Right atrium auricular region (tissue), 2 donors: ENCODE measurements at regions not wholly inside any gene's neighbourhood (a gene's known extent, or its start where the extent isn't known, plus 50 kb on each side); places are given as distances from the start of the nearest gene placed in this dataset.
A peak's percentile ranks its signal among the peaks of the same experiment; 100 is the strongest.

Source experiments
- DNase-seq: peaks from one replicate; pipeline ENCODE4 v3.0.0-alpha.2; 2019; ENCODE audit warnings: low spot score
- H3K27ac ChIP-seq, 2 donors: fragments of 200-600 bp; sonication (generic); 1 replicate in 1 of 2; 2 replicates in 1 of 2; pipeline ENCODE4 v1.5.1; 2016 to 2019
- H3K27me3 ChIP-seq, 2 donors: fragments of 200-600 bp; sonication (generic); one replicate each; pipeline versions ENCODE4 v1.5.1 to v1.6.0; 2017 to 2019
- H3K36me3 ChIP-seq: fragments of 200-600 bp; sonication (generic); one replicate; pipeline ENCODE4 v1.5.1; 2016
- H3K4me1 ChIP-seq, 2 donors: fragments of 200-600 bp; sonication (generic); one replicate each; pipeline versions ENCODE4 v1.5.1 to v1.6.0; 2017 to 2019
- H3K4me3 ChIP-seq, 2 donors: fragments of 200-600 bp; sonication (generic); 1 replicate in 1 of 2; 2 replicates in 1 of 2; pipeline ENCODE4 v1.5.1; 2017 to 2019; ENCODE audit warnings: mild to moderate bottlenecking in 1 of 2, moderate library complexity in 1 of 2
- H3K9me3 ChIP-seq, 2 donors: fragments of 200-600 bp; sonication (generic); one replicate each; pipeline ENCODE4 v1.5.1; 2019
- TF ChIP-seq, protein P1 (sequence below), 2 donors: fragments of 200-600 bp; sonication (generic); IDR thresholded peaks; one replicate each; pipeline ENCODE4 v1.5.1; 2019; ENCODE audit warnings: antibody characterized with exemption in 2 of 2

GRCh38 chr2:20524412-20525040 is 77.7 kb downstream of the RHOB start:
- Histone ChIP-seq H3K27me3 (no peaks in the 10 kb centered on the region), H3K4me3 (no peak overlapping the region), H3K36me3 (no peaks in the 10 kb centered on the region), H3K9me3 (no peaks in the 10 kb centered on the region), H3K27ac (peak overlapping the region; percentile 49 to 65), H3K4me1 (peaks cover 0 to 58% of the 10 kb centered on the region in 2 donors)
- TF ChIP-seq, protein P1, sequence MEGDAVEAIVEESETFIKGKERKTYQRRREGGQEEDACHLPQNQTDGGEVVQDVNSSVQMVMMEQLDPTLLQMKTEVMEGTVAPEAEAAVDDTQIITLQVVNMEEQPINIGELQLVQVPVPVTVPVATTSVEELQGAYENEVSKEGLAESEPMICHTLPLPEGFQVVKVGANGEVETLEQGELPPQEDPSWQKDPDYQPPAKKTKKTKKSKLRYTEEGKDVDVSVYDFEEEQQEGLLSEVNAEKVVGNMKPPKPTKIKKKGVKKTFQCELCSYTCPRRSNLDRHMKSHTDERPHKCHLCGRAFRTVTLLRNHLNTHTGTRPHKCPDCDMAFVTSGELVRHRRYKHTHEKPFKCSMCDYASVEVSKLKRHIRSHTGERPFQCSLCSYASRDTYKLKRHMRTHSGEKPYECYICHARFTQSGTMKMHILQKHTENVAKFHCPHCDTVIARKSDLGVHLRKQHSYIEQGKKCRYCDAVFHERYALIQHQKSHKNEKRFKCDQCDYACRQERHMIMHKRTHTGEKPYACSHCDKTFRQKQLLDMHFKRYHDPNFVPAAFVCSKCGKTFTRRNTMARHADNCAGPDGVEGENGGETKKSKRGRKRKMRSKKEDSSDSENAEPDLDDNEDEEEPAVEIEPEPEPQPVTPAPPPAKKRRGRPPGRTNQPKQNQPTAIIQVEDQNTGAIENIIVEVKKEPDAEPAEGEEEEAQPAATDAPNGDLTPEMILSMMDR (IDR thresholded peaks at IDR 0.05) = no peak
- DNase-seq = no peak

DNA sequence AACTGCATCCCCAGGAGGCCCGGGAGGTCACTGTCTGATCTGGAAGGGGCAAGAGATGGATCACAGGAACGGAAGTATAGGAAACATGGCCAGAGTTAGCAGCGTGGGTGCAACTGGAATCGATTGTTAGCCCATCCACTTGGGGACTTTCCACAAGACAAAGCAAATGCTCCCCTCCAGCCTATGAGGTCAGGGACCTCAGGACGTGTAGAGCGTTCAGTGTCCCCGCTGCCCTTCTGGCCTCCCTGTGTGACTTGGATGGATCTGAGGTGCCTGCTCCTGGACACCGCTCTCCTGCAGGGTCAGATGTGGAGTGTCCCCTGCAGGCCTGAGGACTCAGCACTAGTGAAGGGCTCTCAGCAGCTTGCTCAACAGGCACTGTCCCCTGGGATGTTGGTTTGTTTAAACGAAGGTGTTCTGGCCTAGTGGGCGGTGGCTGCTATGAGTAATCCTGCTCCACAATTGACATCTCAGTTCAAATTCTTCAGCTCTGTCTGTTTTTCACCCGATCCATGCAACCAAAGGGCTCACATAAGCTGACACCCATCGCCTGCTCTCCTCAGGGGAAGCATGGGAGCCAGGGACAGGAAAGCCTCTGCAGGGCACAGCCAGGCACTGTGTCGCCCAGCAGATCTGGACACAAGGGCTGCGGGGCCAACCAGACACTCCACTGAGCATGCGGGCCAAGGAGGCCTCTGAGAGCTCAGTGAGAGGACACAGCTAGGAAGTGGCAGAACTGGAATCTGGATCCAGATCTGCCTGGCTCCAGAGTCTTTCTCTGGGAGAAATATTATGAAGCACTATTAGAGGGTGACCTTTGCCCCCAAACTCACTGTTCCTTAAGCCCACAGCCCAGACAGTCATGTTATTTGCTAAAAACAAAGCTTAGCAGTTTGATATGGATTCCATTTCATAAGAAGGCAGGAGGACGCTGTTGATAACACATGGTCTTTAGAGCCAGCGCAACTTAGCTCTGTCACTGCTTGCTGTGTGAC is 78.5 kb downstream of the RHOB start:
- Histone ChIP-seq H3K4me1 (peaks cover 0 to 62% of the 10 kb centered on the region in 2 donors), H3K27me3 (no peaks in the 10 kb centered on the region), H3K36me3 (no peaks in the 10 kb centered on the region), H3K27ac (peak overlapping the region; percentile 49 to 65), H3K9me3 (no peaks in the 10 kb centered on the region), H3K4me3 (no peak overlapping the region)
- TF ChIP-seq, protein P1 (IDR thresholded peaks at IDR 0.05) = no peak
- DNase-seq = peak; percentile 80

GRCh38 chr2:20526160-20526559 is 79.3 kb downstream of the RHOB start:
- Histone ChIP-seq H3K27me3 (no peaks in the 10 kb centered on the region), H3K4me3 (no peak overlapping the region), H3K36me3 (no peaks in the 10 kb centered on the region), H3K9me3 (no peaks in the 10 kb centered on the region), H3K4me1 (peaks cover 0 to 71% of the 10 kb centered on the region in 2 donors), H3K27ac (peak overlapping the region in 1 of 2 donors; percentile 65)
- TF ChIP-seq, protein P1 (IDR thresholded peaks at IDR 0.05) = no peak
- DNase-seq = no peak

DNA sequence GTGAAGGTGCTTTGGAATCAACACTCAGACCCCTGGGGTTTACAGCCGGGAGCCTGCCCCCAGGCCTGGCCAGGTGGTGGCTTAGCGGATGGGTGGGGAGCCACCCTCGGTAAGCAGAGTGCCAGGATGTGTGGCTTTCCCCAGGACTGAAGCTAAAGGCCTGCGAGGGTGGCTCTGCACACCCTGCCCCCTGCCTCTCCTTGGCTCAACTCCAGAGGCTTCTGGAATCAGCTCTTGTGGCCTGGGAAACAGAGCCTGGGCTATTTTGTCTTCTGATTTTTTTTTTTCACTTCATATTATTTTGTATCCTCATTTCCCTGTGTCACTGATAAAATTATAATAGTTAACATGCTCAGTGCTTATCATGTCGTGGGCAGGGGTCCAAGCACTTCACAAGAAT is 79.8 kb downstream of the RHOB start:
- DNase-seq = no peak
- Histone ChIP-seq H3K27ac (peak overlapping the region; percentile 55 to 65), H3K4me1 (peaks cover 0 to 76% of the 10 kb centered on the region in 2 donors)

DNA sequence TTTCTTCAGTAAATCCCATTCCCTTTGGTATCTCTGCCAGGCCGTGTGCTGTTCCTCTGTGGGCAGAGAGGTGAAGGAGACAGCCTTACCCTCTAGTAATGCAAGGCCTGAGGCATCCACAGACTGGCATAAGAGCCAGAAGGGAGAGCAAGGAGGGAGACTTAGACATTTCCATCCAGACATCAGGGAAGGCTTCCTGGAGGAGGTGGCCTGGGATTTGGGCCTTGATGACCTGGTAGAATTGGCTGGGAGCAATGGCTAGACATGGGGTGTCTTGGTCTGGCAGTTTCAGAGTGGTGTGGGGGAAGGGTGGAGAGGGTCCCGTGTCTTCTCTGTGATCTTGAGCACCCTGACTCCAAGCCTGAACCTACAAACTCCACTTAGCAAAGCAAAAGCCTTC is 81.8 kb downstream of the RHOB start:
- Histone ChIP-seq H3K27ac (no peak overlapping the region), H3K4me3 (no peak overlapping the region), H3K4me1 (peaks cover 0 to 82% of the 10 kb centered on the region in 2 donors), H3K36me3 (no peaks in the 10 kb centered on the region), H3K9me3 (no peaks in the 10 kb centered on the region), H3K27me3 (no peaks in the 10 kb centered on the region)
- TF ChIP-seq, protein P1 (IDR thresholded peaks at IDR 0.05) = no peak
- DNase-seq = no peak

More for the DNA sequence above, 79.8 kb downstream of the RHOB start:
- H3K36me3 ChIP-seq = no peaks in the 10 kb centered on the region
- H3K9me3 ChIP-seq = no peaks in the 10 kb centered on the region
- no peaks in the 10 kb centered on the region for H3K27me3 ChIP-seq
- H3K4me3 ChIP-seq = no peak overlapping the region
- TF ChIP-seq, protein P1 (IDR thresholded peaks at IDR 0.05) = no peak
